ENCODE measurements at regions not wholly inside any gene's neighbourhood (a gene's known extent, or its start where the extent isn't known, plus 50 kb on each side); places are given as distances from the start of the nearest gene placed in this dataset.

DNA sequence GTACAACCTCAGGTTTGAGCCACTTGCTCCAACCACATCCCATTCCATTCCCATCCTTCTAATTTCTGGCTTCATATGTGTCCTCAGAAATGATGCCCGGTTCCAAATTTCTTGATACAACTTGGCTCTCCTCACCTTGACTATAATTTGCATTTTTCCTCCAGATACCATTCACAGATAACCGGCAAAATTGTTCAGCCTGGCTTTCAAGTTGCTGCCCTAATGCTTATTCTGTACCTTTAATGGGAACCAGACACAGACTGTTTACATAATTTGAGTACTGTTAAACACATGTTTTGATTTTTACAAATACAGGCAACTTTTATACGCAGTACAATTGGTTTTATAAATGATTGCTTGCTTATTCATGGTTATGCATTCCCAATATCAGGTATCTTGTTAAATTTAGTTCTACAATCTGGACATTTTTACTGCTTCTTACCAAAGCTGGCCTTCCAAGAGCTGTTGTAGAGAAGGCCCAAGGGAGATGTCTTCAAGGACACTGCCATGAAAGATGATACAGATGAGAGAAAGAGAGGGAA lies 649.5 kb upstream of the CAMK1G start:
- TF ChIP-seq CTCF (IDR thresholded peaks at IDR 0.05; ENCODE audit: borderline replicate concordance, extremely low read depth, insufficient read depth) = no peak
- H3K9ac ChIP-seq (ENCODE audit: low read length in 3 of 3) = no peak overlapping the region
- H3K36me3 ChIP-seq (ENCODE audit: control insufficient read depth in 2 of 3, insufficient read depth in 3 of 3, low read length in 3 of 3) = no peaks in the 10 kb centered on the region
- no peak for DNase-seq
- no peaks in the 10 kb centered on the region for H3K9me3 ChIP-seq (ENCODE audit: control insufficient read depth in 2 of 3, insufficient read depth in 1 of 3, low read length in 3 of 3)
- no peak for FAIRE-seq
- H3K27me3 ChIP-seq (ENCODE audit: control insufficient read depth, insufficient read depth, low read length) = no peaks in the 10 kb centered on the region
- no peak overlapping the region for H3K27ac ChIP-seq (ENCODE audit: low read depth in 2 of 2, low read length in 2 of 2)
- intact Hi-C loops (cut with DNase I) = no loop called here
- no peak overlapping the region for H3K4me3 ChIP-seq (ENCODE audit: low read length in 3 of 3)
- H3K4me1 ChIP-seq (ENCODE audit: control insufficient read depth in 2 of 3, insufficient read depth in 2 of 3, low read depth in 1 of 3, low read length in 3 of 3) = no peaks in the 10 kb centered on the region

DNA sequence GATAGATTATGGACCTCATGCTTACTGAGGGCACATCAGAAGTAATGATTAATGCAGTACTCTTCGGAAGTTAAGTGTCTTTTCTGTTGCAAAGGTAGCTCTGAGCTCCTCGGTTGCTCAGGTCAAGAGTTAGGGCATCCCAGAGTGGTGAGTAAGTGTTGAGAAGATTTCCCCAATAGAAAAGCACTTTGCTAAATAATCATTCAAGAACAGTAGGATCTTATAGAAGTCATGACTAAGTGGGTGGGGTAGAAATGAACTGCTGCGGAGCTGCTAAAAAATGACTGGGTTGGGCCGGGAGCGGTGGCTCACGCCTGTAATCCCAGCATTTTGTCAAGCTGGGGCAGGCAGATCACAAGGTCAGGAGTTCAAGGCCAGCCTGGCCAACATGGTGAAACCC lies 648.6 kb upstream of the CAMK1G start:
- TF ChIP-seq CTCF (IDR thresholded peaks at IDR 0.05; ENCODE audit: borderline replicate concordance, extremely low read depth, insufficient read depth) = no peak
- Histone ChIP-seq H3K27ac (ENCODE audit: low read depth in 2 of 2, low read length in 2 of 2) (no peak overlapping the region), H3K4me3 (ENCODE audit: low read length in 3 of 3) (no peak overlapping the region), H3K9me3 (ENCODE audit: control insufficient read depth in 2 of 3, insufficient read depth in 1 of 3, low read length in 3 of 3) (no peaks in the 10 kb centered on the region), H3K9ac (ENCODE audit: low read length in 3 of 3) (no peak overlapping the region), H3K27me3 (ENCODE audit: control insufficient read depth, insufficient read depth, low read length) (no peaks in the 10 kb centered on the region), H3K36me3 (ENCODE audit: control insufficient read depth in 2 of 3, insufficient read depth in 3 of 3, low read length in 3 of 3) (no peaks in the 10 kb centered on the region), H3K4me1 (ENCODE audit: control insufficient read depth in 2 of 3, insufficient read depth in 2 of 3, low read depth in 1 of 3, low read length in 3 of 3) (no peaks in the 10 kb centered on the region)
- intact Hi-C loops (cut with DNase I) = no loop called here
- no peak for DNase-seq
- FAIRE-seq = no peak

DNA sequence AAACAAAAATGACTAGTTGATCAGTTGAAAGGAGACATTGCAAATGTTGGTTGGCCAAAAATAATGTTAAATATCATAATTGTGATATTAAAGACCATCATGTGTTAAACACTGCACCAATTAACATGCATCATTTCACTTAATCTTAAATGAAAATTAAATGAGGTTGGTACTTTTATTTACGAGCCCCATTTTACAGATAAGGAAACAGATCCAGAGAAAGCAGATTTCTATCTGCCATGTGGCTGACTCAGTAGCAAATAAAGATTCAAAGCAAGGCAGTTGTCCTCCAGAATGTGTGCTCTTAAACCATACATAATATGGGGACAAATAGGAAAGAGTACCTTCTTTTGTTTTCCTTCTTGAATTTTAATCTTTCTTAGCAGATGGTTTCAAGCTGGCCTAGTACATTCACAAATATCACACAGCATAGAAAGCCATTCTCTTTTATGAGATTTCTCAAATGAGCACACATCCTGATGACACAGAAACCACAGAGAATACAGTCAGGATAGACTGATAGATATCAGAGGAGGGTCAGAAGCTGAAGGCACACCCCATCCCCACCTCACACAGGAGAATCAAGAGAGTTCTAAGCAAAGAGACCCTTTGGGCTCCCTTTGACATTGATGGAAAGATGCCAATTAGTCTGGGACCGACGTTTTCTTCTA lies 647.9 kb upstream of the CAMK1G start:
- Histone ChIP-seq H3K4me3 (ENCODE audit: low read length in 3 of 3) (no peak overlapping the region), H3K36me3 (ENCODE audit: control insufficient read depth in 2 of 3, insufficient read depth in 3 of 3, low read length in 3 of 3) (no peaks in the 10 kb centered on the region), H3K27me3 (ENCODE audit: control insufficient read depth, insufficient read depth, low read length) (no peaks in the 10 kb centered on the region), H3K27ac (ENCODE audit: low read depth in 2 of 2, low read length in 2 of 2) (no peak overlapping the region), H3K9ac (ENCODE audit: low read length in 3 of 3) (no peak overlapping the region), H3K9me3 (ENCODE audit: control insufficient read depth in 2 of 3, insufficient read depth in 1 of 3, low read length in 3 of 3) (no peaks in the 10 kb centered on the region), H3K4me1 (ENCODE audit: control insufficient read depth in 2 of 3, insufficient read depth in 2 of 3, low read depth in 1 of 3, low read length in 3 of 3) (no peaks in the 10 kb centered on the region)
- DNase-seq = no peak
- intact Hi-C loops (cut with DNase I) = no loop called here
- no peak for FAIRE-seq
- no peak for TF ChIP-seq CTCF (IDR thresholded peaks at IDR 0.05; ENCODE audit: borderline replicate concordance, extremely low read depth, insufficient read depth)
